HG03159 (cell line): ENCODE measurements at regions not wholly inside any gene's neighbourhood (a gene's known extent, or its start where the extent isn't known, plus 50 kb on each side); places are given as distances from the start of the nearest gene placed in this dataset.

Experiments
- ATAC-seq: cut with Tn5 transposase; IDR thresholded peaks from one replicate; pipeline ENCODE4 v1.9.1; 2021; ENCODE audit warnings: mild to moderate bottlenecking, moderate library complexity; ENCODE audit not compliant: unreplicated experiment

DNA sequence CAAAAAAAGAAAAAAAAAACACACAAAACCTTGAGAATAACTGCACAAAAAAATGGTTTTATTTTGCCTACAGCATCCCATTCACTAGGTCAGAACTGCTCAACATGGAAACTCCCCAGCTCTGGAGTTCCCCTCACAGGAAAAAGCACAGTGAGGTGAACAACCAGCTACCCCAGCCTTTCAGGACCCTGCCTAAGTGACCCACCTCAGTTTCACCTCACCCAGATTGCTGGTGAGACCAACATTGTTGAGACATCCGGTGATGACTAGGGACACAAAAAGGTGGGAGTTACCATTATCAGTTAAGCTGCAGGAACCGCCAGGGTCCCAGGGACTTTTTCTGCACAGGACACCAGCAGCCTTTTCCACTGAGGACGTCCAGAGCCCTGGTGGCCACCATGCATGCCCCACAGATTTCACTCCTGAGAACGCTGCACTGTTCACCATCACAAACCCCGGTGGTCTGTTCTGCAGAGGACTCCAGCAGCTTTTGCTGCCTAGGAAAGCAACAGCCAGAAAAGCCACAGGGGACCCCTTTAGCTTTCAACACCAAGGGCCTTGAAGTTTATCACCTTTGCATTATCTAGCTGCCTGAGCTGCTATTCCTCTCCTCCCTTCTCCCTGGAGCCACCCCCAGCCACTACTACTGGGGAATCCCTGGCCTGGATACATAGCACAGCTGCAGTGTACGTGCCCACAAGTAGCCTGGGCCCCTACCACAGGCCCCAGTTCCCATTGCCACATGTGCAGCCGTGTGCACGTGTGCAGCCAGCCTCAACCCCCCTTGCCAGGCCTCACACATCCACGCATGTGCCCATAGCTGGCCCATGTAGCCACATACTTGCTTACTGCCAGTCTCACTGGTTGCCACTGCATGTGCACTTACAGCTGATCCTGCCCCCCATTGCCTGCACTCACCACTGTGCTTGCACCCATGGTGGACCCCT lies 62.5 kb upstream of the FAR2 start:
- peak; percentile 51 for ATAC-seq

DNA sequence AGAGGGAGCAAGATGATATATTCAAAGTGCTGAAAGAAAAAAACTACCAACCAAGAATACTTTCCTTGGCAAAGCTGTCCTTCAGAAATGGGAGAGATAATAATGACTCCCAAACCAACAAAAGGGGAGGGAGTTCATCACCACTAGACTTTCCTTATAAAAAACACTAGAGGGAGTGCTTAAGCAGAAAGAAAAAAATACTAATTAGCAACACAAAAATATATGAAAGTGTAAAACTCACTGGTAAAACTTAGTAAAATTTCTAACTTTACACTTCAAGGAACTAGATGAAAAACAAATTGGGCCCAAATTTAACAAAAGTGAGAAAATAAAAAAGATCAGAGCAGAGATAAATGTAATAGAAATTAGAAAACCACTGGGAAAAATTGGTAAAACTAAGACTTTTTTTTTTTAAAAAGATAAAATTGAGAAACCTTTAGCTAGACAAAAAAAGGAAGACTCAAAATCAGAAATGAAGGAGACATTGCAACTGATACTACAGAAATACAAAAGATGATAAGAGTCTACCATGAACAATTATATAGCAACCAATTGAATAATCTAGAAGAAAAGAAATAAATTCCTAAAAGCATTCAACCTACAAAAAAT lies 60.4 kb upstream of the FAR2 start:
- no peak for ATAC-seq
